Epithelial cell of esophagus (primary cell): ENCODE measurements at regions not wholly inside any gene's neighbourhood (a gene's known extent, or its start where the extent isn't known, plus 50 kb on each side); places are given as distances from the start of the nearest gene placed in this dataset.

Experiments used
- DNase-seq: peaks from one replicate; pipeline ENCODE4 v3.0.0; 2010; ENCODE audit warnings: low read depth
- H3K4me3 ChIP-seq: 2 replicates; pipeline ENCODE4 v1.5.1; 2011; ENCODE audit warnings: mild to moderate bottlenecking, low read length, control low read depth
- CTCF ChIP-seq: IDR thresholded peaks from 2 replicates; pipeline ENCODE4 v1.5.1; 2011; ENCODE audit warnings: low read depth, mild to moderate bottlenecking, low read length, control low read depth, inconsistent platforms; ENCODE audit not compliant: insufficient read depth; ENCODE audit errors: missing control alignments

GRCh38 chr2:125516496-125517109 lies 1139.4 kb upstream of the GYPC start:
- no peak overlapping the region for H3K4me3 ChIP-seq
- TF ChIP-seq CTCF: peak; percentile 42
- peak; percentile 22 for DNase-seq

- DNase-seq: no peak
- TF ChIP-seq CTCF: no peak
- no peak overlapping the region for H3K4me3 ChIP-seq
Observed at GRCh38 chr2:125526093-125526492, 1129.9 kb upstream of the GYPC start.

- DNase-seq: no peak
- no peak overlapping the region for H3K4me3 ChIP-seq
- TF ChIP-seq CTCF: no peak
Observed at GRCh38 chr2:125535089-125535488, 1120.9 kb upstream of the GYPC start.

- no peak for TF ChIP-seq CTCF
- DNase-seq: no peak
- no peak overlapping the region for H3K4me3 ChIP-seq
Observed at GRCh38 chr2:125543968-125544514, 1111.9 kb upstream of the GYPC start.

- no peak for DNase-seq
- no peak for TF ChIP-seq CTCF
Observed at GRCh38 chr2:125553768-125554167, 1102.2 kb upstream of the GYPC start.

GRCh38 chr2:125554956-125555355 lies 1101.0 kb upstream of the GYPC start:
- no peak for DNase-seq
- TF ChIP-seq CTCF: no peak
- H3K4me3 ChIP-seq: no peak overlapping the region

More at GRCh38 chr2:125553768-125554167, 1102.2 kb upstream of the GYPC start:
- no peak overlapping the region for H3K4me3 ChIP-seq

- no peak overlapping the region for H3K4me3 ChIP-seq
- TF ChIP-seq CTCF: no peak
- DNase-seq: no peak
Observed at GRCh38 chr2:125559186-125559585, 1096.8 kb upstream of the GYPC start.
